Suprapubic skin (tissue), 4 donors: ENCODE measurements at regions not wholly inside any gene's neighbourhood (a gene's known extent, or its start where the extent isn't known, plus 50 kb on each side); places are given as distances from the start of the nearest gene placed in this dataset.

Experiments
- DNase-seq, 2 donors: peaks; one replicate each; pipeline ENCODE4 v3.0.0-alpha.2; 2019; ENCODE audit warnings: low spot score in 2 of 2
- H3K27ac ChIP-seq: fragments of 200-600 bp; sonication (generic); one replicate; pipeline ENCODE4 v1.5.1; 2019
- H3K27me3 ChIP-seq: fragments of 200-600 bp; sonication (generic); one replicate; pipeline ENCODE4 v1.5.1; 2019
- H3K36me3 ChIP-seq: fragments of 200-600 bp; sonication (generic); one replicate; pipeline ENCODE4 v1.5.1; 2019
- H3K4me1 ChIP-seq: fragments of 200-600 bp; sonication (generic); one replicate; pipeline ENCODE4 v1.5.1; 2019
- H3K4me3 ChIP-seq: fragments of 200-600 bp; sonication (generic); one replicate; pipeline ENCODE4 v1.5.1; 2019; ENCODE audit warnings: mild to moderate bottlenecking
- H3K9me3 ChIP-seq: fragments of 200-600 bp; sonication (generic); one replicate; pipeline ENCODE4 v1.5.1; 2019
- EP300 ChIP-seq: sonication (generic); formaldehyde crosslinking; IDR thresholded peaks from one replicate; pipeline ENCODE4 v1.6.1; 2017; ENCODE audit warnings: antibody characterized with exemption
- POLR2A ChIP-seq, 2 donors: fragments of 450-650 bp; IDR thresholded peaks; one replicate each; pipeline ENCODE4 v1.6.1; 2017; ENCODE audit warnings: antibody characterized with exemption in 2 of 2, mild to moderate bottlenecking in 2 of 2, moderate library complexity in 2 of 2
- POLR2AphosphoS5 ChIP-seq, 3 donors: sonication (generic); formaldehyde crosslinking; IDR thresholded peaks; one replicate each; pipeline ENCODE4 v1.6.1; 2017; ENCODE audit warnings: antibody characterized with exemption in 3 of 3
- WGBS: methylation state at CpG from one replicate; pipeline ENCODE4 v1.1.5; 2018; 5-methylcytosine and 5-hydroxymethylcytosine counted together
- TF ChIP-seq, protein P1 (sequence below), 2 donors: fragments of 200-600 bp in 1 of 2; fragments of 450-650 bp in 1 of 2; sonication (generic) in 1 of 2; IDR thresholded peaks; one replicate each; pipeline ENCODE4 v1.5.1; 2016 to 2019; ENCODE audit warnings: antibody characterized with exemption in 2 of 2, mild to moderate bottlenecking in 1 of 2, moderate library complexity in 1 of 2

DNA sequence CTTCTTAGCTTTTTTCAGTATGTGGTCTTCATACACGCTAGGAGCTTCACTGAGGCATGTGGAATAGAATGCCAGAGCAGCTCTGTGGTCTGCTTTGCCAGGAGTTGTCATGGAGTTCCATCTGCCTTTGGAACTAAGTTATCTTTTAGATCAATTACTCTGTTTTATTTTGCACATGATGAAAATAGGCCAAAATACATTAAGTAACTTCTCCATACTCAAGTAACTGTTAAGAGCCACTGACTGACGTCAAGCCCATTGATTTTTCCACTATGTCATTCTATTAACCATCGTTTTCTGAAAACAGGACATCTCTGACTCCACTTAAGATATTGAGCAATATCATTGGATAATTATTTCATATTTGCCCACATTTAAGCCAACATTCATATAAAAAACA is 415.1 kb upstream of the MAD2L1 start:
- TF ChIP-seq POLR2A (IDR thresholded peaks at IDR 0.05) (no peak), POLR2AphosphoS5 (IDR thresholded peaks at IDR 0.05) (no peak), EP300 (no peak)
- TF ChIP-seq, protein P1, sequence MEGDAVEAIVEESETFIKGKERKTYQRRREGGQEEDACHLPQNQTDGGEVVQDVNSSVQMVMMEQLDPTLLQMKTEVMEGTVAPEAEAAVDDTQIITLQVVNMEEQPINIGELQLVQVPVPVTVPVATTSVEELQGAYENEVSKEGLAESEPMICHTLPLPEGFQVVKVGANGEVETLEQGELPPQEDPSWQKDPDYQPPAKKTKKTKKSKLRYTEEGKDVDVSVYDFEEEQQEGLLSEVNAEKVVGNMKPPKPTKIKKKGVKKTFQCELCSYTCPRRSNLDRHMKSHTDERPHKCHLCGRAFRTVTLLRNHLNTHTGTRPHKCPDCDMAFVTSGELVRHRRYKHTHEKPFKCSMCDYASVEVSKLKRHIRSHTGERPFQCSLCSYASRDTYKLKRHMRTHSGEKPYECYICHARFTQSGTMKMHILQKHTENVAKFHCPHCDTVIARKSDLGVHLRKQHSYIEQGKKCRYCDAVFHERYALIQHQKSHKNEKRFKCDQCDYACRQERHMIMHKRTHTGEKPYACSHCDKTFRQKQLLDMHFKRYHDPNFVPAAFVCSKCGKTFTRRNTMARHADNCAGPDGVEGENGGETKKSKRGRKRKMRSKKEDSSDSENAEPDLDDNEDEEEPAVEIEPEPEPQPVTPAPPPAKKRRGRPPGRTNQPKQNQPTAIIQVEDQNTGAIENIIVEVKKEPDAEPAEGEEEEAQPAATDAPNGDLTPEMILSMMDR (IDR thresholded peaks at IDR 0.05), result no peak
- Histone ChIP-seq H3K4me1 (no peaks in the 10 kb centered on the region), H3K36me3 (no peaks in the 10 kb centered on the region), H3K27me3 (no peaks in the 10 kb centered on the region), H3K27ac (no peak overlapping the region), H3K9me3 (no peaks in the 10 kb centered on the region), H3K4me3 (no peak overlapping the region)
- 53% methylated on average over 3 of the region's 3 CpGs for WGBS
- DNase-seq, result no peak

DNA sequence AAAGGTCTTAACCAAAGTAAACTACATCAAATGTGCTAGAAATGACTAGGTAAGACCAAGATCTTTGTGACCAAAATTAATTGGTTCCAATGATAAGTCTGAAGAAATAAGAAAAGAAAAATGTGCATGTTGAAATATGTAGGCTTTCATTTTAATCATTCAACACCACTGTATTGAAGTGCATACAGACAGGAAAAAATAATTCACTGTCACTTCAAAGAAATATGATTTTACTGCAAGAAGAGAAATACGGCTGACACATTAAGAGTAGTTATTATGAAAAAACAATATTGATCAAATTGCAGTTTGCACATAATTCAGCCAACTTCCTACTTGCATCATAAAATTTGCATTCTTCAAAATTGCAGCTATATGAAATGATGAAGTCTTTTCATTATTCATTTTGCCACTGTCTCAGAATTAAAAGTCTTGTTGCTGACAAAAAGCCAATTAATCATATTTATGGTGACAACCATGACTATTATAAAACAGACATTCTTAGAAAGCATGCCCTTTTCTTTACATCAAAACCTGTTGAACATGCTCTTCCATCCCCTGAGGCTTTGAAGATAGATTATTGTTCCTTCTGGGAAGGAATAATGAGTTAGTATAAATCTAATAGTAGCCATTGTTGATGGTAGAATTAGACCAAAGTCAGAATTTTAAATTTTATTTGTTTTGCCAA is 405.9 kb upstream of the MAD2L1 start:
- no peak for DNase-seq
- H3K9me3 ChIP-seq, result no peaks in the 10 kb centered on the region
- H3K27me3 ChIP-seq, result no peaks in the 10 kb centered on the region
- TF ChIP-seq, protein P1 (IDR thresholded peaks at IDR 0.05), result no peak
- H3K36me3 ChIP-seq, result no peaks in the 10 kb centered on the region
- WGBS, result 55% methylated on average over 1 of the region's 1 CpG
- no peaks in the 10 kb centered on the region for H3K4me1 ChIP-seq
- H3K4me3 ChIP-seq, result no peak overlapping the region
- H3K27ac ChIP-seq, result no peak overlapping the region

DNA sequence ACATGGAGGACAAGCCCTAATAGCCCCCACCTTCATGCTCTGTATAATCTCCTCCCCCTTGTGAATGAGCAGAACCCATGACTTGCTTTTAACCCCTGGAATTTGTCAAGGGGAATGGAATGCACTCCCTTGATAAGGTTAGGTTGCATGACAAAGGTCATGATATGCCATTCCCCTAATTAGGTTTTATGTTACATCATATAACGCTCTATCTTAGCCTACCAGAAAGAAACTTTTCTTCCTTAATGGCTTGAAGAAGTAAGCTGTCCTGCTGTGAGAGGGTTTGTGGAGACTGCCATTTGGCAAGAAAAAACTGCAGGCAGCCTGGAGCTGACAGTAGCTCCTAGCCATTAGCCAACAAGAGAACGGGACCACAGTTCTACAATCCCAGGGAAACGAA is 399.8 kb upstream of the MAD2L1 start:
- no peak overlapping the region for H3K4me3 ChIP-seq
- no peaks in the 10 kb centered on the region for H3K36me3 ChIP-seq
- no peak overlapping the region for H3K27ac ChIP-seq
- 38% methylated on average over 3 of the region's 3 CpGs for WGBS
- no peaks in the 10 kb centered on the region for H3K27me3 ChIP-seq
- H3K4me1 ChIP-seq, result no peaks in the 10 kb centered on the region
- TF ChIP-seq POLR2AphosphoS5 (IDR thresholded peaks at IDR 0.05) (no peak), EP300 (no peak), POLR2A (IDR thresholded peaks at IDR 0.05) (no peak)
- TF ChIP-seq, protein P1 (IDR thresholded peaks at IDR 0.05), result no peak
- DNase-seq, result no peak
- no peaks in the 10 kb centered on the region for H3K9me3 ChIP-seq

DNA sequence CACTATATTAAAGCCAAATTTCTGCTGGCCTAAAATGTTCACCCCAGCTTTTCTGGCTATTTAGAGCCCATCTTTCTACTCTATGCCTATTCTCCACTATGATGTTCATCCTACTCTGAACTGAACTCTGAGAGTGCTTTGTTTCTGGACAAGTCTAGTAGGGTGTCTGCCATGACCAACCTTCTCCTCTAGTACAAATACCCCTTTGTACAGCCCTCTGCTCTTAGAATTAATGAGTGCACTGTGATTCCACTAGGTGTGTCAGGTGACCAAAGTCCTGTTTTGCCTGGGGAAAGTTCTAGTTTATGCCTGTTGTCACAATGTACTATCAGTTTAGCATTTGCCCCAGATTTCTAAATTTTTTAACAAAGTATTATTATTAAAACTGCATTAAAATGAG is 388.1 kb upstream of the MAD2L1 start:
- Histone ChIP-seq H3K9me3 (no peaks in the 10 kb centered on the region), H3K27ac (no peak overlapping the region), H3K4me1 (no peaks in the 10 kb centered on the region), H3K36me3 (no peaks in the 10 kb centered on the region), H3K27me3 (no peaks in the 10 kb centered on the region), H3K4me3 (no peak overlapping the region)
- no peak for DNase-seq
- TF ChIP-seq, protein P1 (IDR thresholded peaks at IDR 0.05), result no peak
- TF ChIP-seq POLR2AphosphoS5 (IDR thresholded peaks at IDR 0.05) (no peak), EP300 (no peak), POLR2A (IDR thresholded peaks at IDR 0.05) (no peak)

DNA sequence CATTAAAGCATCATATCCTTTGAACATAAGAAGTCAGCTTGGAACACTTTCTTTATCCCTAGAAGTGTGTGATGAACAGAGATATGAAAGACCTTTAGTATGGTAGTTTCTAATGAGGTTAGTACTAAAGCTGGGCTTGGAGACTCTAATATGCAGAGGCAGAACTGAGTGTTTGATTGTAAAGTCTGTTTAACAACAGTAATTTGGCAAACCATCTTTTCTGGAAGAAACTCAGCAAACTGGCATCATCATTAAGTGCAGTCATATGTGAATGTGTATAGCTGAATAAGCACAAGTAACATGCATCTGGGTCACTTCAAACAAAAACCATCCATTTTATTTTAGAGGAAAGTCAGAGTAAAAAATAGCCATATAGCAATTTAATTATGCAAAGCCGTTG is 385.9 kb upstream of the MAD2L1 start:
- Histone ChIP-seq H3K27me3 (no peaks in the 10 kb centered on the region), H3K36me3 (no peaks in the 10 kb centered on the region), H3K4me1 (no peaks in the 10 kb centered on the region), H3K4me3 (no peak overlapping the region), H3K27ac (no peak overlapping the region), H3K9me3 (no peaks in the 10 kb centered on the region)
- 70% methylated on average over 1 of the region's 1 CpG for WGBS
- DNase-seq, result no peak
- TF ChIP-seq POLR2AphosphoS5 (IDR thresholded peaks at IDR 0.05) (no peak), EP300 (no peak), POLR2A (IDR thresholded peaks at IDR 0.05) (no peak)
- TF ChIP-seq, protein P1 (IDR thresholded peaks at IDR 0.05), result no peak
